Colonic mucosa (tissue), 4 donors: ENCODE measurements at regions not wholly inside any gene's neighbourhood (a gene's known extent, or its start where the extent isn't known, plus 50 kb on each side); places are given as distances from the start of the nearest gene placed in this dataset.

Experiments used
- DNase-seq: peaks from one replicate; pipeline ENCODE4 v3.0.0-alpha.2; 2020
- H3K27ac ChIP-seq: fragments of 200-600 bp; one replicate; pipeline ENCODE4 v1.8.0; 2021
- H3K27me3 ChIP-seq: fragments of 200-600 bp; one replicate; pipeline ENCODE4 v1.8.0; 2021
- H3K36me3 ChIP-seq: fragments of 200-600 bp; one replicate; pipeline ENCODE4 v1.8.0; 2021
- H3K4me1 ChIP-seq: fragments of 200-600 bp; one replicate; pipeline ENCODE4 v1.8.0; 2021; ENCODE audit warnings: mild to moderate bottlenecking
- H3K4me3 ChIP-seq: fragments of 200-600 bp; one replicate; pipeline ENCODE4 v1.8.0; 2021
- H3K9ac ChIP-seq, 2 donors: one replicate each; pipeline ENCODE4 v1.7.0; 2013; ENCODE audit warnings: control low read depth in 2 of 2, low read depth in 2 of 2, low read length in 2 of 2
- H3K9me3 ChIP-seq: fragments of 200-600 bp; one replicate; pipeline ENCODE4 v1.8.0; 2021
- CTCF ChIP-seq: fragments of 200-600 bp; IDR thresholded peaks from one replicate; pipeline ENCODE4 v1.8.0; 2022; ENCODE audit warnings: antibody characterized with exemption, mild to moderate bottlenecking
- intact Hi-C: fragments of 100-400 bp; cut with DNase I; formaldehyde crosslinking; loops from one replicate; pipeline ENCODE4 v1.14.1; 2022
- donor health status: healthy.
- donor health status: DM: no; HTN: no; CAD: no.
- donor health status: DM: no; HTN: no; CAD: no.

GRCh38 chrX:3165808-3166207, 124.5 kb downstream of the ARSF start:
- intact Hi-C loops: no loop called here
- Histone ChIP-seq H3K9me3 (no peaks in the 10 kb centered on the region), H3K27me3 (no peaks in the 10 kb centered on the region), H3K9ac (no peak overlapping the region), H3K4me1 (no peaks in the 10 kb centered on the region), H3K36me3 (no peaks in the 10 kb centered on the region), H3K4me3 (no peak overlapping the region), H3K27ac (no peak overlapping the region)
- TF ChIP-seq CTCF: no peak
- no peak for DNase-seq
